ENCODE measurements at regions not wholly inside any gene's neighbourhood (a gene's known extent, or its start where the extent isn't known, plus 50 kb on each side); places are given as distances from the start of the nearest gene placed in this dataset.

DNA sequence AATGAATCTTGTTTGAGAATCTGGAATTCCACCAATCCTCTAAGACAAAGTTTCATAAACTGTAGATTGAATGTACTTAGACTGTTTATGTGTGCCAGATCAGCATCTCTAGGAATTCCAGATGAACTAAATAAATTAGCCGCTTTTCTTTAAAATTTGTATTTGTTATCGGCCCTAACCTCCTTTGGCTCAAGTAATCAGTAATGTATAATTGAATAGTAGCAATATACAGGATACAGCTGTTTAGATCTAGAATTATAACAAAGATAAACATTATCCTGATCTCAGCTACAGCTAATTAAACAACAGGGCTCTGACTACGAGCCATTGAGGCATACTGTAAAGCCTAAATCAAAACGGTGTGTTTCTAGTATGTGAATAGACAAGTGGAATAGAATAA lies 120.3 kb downstream of the CYB561 start:
- TF ChIP-seq, protein P1, sequence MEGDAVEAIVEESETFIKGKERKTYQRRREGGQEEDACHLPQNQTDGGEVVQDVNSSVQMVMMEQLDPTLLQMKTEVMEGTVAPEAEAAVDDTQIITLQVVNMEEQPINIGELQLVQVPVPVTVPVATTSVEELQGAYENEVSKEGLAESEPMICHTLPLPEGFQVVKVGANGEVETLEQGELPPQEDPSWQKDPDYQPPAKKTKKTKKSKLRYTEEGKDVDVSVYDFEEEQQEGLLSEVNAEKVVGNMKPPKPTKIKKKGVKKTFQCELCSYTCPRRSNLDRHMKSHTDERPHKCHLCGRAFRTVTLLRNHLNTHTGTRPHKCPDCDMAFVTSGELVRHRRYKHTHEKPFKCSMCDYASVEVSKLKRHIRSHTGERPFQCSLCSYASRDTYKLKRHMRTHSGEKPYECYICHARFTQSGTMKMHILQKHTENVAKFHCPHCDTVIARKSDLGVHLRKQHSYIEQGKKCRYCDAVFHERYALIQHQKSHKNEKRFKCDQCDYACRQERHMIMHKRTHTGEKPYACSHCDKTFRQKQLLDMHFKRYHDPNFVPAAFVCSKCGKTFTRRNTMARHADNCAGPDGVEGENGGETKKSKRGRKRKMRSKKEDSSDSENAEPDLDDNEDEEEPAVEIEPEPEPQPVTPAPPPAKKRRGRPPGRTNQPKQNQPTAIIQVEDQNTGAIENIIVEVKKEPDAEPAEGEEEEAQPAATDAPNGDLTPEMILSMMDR (IDR thresholded peaks at IDR 0.05): no peak
- TF ChIP-seq POLR2A (IDR thresholded peaks at IDR 0.05) (no peak), EP300 (IDR thresholded peaks at IDR 0.05) (no peak)

All from ovary (tissue), 3 donors.